ENCODE measurements at regions not wholly inside any gene's neighbourhood (a gene's known extent, or its start where the extent isn't known, plus 50 kb on each side); places are given as distances from the start of the nearest gene placed in this dataset.
"Not testable (repeated sequence)": the region's sequence is repeated elsewhere in the genome, so short reads cannot be mapped to it uniquely, and the experiment has no call there.

GRCh38 chr1:191034132-191034531, 556.5 kb upstream of the BRINP3 start:
- DNase-seq (ENCODE audit: low read depth), result no peak
- no peak overlapping the region for H3K4me3 ChIP-seq (ENCODE audit: low read length)

GRCh38 chr1:191043066-191043465, 565.4 kb upstream of the BRINP3 start:
- peak; percentile 11 for DNase-seq (ENCODE audit: low read depth)
- TF ChIP-seq CTCF (conservative IDR thresholded peaks at IDR 0.05; ENCODE audit: low read depth, low read length), result no peak
- H3K4me3 ChIP-seq (ENCODE audit: low read length), result no peak overlapping the region

More at GRCh38 chr1:191034132-191034531, 556.5 kb upstream of the BRINP3 start:
- TF ChIP-seq CTCF (conservative IDR thresholded peaks at IDR 0.05; ENCODE audit: low read depth, low read length), result no peak

GRCh38 chr1:191049781-191050180, 572.1 kb upstream of the BRINP3 start:
- DNase-seq (ENCODE audit: low read depth), result no peak
- no peak overlapping the region for H3K4me3 ChIP-seq (ENCODE audit: low read length)
- no peak for TF ChIP-seq CTCF (conservative IDR thresholded peaks at IDR 0.05; ENCODE audit: low read depth, low read length)

GRCh38 chr1:191052888-191053287, 575.2 kb upstream of the BRINP3 start:
- DNase-seq (ENCODE audit: low read depth), result no peak
- TF ChIP-seq CTCF (conservative IDR thresholded peaks at IDR 0.05; ENCODE audit: low read depth, low read length), result no peak
- no peak overlapping the region for H3K4me3 ChIP-seq (ENCODE audit: low read length)

GRCh38 chr1:191065346-191065745, 587.7 kb upstream of the BRINP3 start:
- TF ChIP-seq CTCF (conservative IDR thresholded peaks at IDR 0.05; ENCODE audit: low read depth, low read length), result no peak
- DNase-seq (ENCODE audit: low read depth), result no peak

GRCh38 chr1:191065771-191066170, 588.1 kb upstream of the BRINP3 start:
- DNase-seq (ENCODE audit: low read depth), result no peak
- H3K4me3 ChIP-seq (ENCODE audit: low read length), result no peak overlapping the region
- no peak for TF ChIP-seq CTCF (conservative IDR thresholded peaks at IDR 0.05; ENCODE audit: low read depth, low read length)

More at GRCh38 chr1:191065346-191065745, 587.7 kb upstream of the BRINP3 start:
- H3K4me3 ChIP-seq (ENCODE audit: low read length), result no peak overlapping the region

- H3K4me3 ChIP-seq (ENCODE audit: low read length), result no peak overlapping the region
- DNase-seq (ENCODE audit: low read depth), result no peak
- no peak for TF ChIP-seq CTCF (conservative IDR thresholded peaks at IDR 0.05; ENCODE audit: low read depth, low read length)
Observed at GRCh38 chr1:191074881-191075280, 597.2 kb upstream of the BRINP3 start.

GRCh38 chr1:191083090-191083489, 605.4 kb upstream of the BRINP3 start:
- not testable (repeated sequence) for DNase-seq (ENCODE audit: low read depth)

More at GRCh38 chr1:191083090-191083489, 605.4 kb upstream of the BRINP3 start:
- H3K4me3 ChIP-seq (ENCODE audit: low read length), result not testable (repeated sequence)
